ENCODE measurements at regions not wholly inside any gene's neighbourhood (a gene's known extent, or its start where the extent isn't known, plus 50 kb on each side); places are given as distances from the start of the nearest gene placed in this dataset.

DNA sequence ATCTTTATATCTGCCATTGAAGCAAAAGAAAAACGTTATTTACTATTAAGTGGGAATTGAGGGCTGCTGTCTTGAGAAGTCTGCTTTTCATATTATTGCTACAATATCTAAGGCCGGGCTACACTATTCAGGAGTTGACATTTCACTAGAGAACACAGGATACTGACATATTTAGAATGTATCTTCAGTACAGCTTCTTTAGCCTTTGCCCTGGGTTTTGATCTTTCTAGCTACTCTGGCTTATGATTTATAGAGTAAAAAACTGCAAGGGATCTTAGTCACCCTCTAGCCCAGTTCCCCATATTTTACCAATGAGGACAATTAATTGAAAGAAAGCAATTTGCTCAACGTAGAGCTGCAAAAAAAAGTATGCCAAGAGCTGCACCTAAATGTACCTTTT is 307.4 kb upstream of the DPPA4 start:
- TF ChIP-seq, protein P1, sequence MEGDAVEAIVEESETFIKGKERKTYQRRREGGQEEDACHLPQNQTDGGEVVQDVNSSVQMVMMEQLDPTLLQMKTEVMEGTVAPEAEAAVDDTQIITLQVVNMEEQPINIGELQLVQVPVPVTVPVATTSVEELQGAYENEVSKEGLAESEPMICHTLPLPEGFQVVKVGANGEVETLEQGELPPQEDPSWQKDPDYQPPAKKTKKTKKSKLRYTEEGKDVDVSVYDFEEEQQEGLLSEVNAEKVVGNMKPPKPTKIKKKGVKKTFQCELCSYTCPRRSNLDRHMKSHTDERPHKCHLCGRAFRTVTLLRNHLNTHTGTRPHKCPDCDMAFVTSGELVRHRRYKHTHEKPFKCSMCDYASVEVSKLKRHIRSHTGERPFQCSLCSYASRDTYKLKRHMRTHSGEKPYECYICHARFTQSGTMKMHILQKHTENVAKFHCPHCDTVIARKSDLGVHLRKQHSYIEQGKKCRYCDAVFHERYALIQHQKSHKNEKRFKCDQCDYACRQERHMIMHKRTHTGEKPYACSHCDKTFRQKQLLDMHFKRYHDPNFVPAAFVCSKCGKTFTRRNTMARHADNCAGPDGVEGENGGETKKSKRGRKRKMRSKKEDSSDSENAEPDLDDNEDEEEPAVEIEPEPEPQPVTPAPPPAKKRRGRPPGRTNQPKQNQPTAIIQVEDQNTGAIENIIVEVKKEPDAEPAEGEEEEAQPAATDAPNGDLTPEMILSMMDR (IDR thresholded peaks at IDR 0.05; ENCODE audit: insufficient read depth, low read depth, low read length), result no peak

DNA sequence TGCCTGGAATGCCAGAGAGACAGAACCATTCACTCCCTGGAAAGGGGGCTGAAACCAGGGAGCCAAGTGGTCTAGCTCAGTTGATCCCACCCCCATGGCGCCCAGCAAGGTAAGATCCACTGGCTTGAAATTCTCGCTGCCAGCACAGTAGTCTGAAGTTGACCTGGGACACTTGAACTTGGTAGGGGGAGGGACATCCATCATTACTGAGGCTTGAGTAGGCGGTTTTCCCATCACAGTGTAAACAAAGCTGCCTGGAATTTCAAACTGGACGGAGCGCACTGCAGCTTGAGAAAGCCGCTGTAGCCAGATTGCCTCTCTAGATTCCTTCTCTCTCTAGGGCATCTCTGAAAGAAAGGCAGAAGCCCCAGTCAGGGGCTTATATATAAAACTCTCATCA is 310.7 kb upstream of the DPPA4 start:
- TF ChIP-seq, protein P1 (IDR thresholded peaks at IDR 0.05; ENCODE audit: insufficient read depth, low read depth, low read length), result no peak
- DNase-seq (ENCODE audit: low read depth), result no peak

More for the DNA sequence above, 307.4 kb upstream of the DPPA4 start:
- no peak overlapping the region for H3K4me3 ChIP-seq (ENCODE audit: low read depth, low read length)
- no peak for DNase-seq (ENCODE audit: low read depth)

DNA sequence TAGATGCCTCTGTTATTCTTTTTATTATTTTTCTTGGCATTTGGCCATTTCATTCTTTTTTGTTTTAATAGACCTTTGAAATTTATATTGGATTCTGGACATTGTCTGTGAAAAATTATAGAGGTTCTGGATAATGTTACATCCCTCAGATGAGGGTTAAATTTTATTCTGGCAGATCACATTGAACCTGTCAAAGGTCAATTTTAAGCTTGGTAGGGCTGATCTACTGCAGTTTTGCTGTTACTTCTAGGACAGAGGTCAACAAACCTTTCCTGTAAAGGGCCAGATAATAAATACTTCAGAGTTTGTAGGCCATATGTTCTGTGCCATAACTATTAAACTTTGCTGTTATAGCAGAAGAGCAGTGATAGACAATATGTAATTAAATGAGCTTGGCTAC is 318.9 kb upstream of the DPPA4 start:
- DNase-seq (ENCODE audit: low read depth), result no peak
- TF ChIP-seq, protein P1 (IDR thresholded peaks at IDR 0.05; ENCODE audit: insufficient read depth, low read depth, low read length), result no peak
- no peak overlapping the region for H3K4me3 ChIP-seq (ENCODE audit: low read depth, low read length)

More for the DNA sequence above, 310.7 kb upstream of the DPPA4 start:
- H3K4me3 ChIP-seq (ENCODE audit: low read depth, low read length), result no peak overlapping the region

DNA sequence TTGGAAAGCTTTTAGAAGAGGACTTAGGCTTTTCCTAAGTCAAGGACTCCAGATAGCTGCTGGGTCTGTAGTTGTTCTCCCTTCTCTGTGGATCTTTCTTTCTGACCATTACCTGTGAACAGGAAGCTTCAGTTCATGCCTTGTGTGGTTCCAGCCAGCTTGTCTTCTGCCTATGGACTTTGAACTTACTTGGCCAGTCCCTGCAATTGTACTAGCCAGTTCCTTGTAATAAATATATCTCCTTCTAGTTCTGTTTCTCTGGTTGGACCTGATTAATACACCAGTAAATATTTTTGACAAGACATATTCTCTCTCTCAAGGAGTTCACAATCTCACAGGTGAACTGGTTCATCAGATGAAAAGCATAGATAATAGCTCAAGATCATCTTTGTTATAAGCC is 341.3 kb upstream of the DPPA4 start:
- TF ChIP-seq, protein P1 (IDR thresholded peaks at IDR 0.05; ENCODE audit: insufficient read depth, low read depth, low read length), result no peak
- H3K4me3 ChIP-seq (ENCODE audit: low read depth, low read length), result no peak overlapping the region
- no peak for DNase-seq (ENCODE audit: low read depth)

DNA sequence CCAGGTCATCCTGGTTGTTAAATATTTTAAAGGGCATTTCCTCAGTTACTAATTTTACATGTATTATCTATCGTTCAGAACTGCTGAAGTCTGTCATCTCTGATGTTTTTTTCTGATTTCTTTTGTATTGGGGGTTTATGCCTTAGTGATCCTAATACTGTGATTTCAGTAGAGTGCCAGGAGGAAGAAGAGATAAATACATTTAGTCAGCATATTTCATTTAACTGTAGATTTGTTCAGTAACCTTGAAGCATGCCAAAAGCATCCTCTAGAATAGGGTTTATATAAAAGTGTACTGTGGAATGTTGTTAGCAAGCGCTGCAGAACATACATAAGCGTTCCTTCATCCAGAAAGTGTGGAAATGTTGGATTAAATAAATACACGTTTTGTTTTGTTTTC is 342.3 kb upstream of the DPPA4 start:
- no peak overlapping the region for H3K4me3 ChIP-seq (ENCODE audit: low read depth, low read length)
- no peak for DNase-seq (ENCODE audit: low read depth)
- TF ChIP-seq, protein P1 (IDR thresholded peaks at IDR 0.05; ENCODE audit: insufficient read depth, low read depth, low read length), result no peak

DNA sequence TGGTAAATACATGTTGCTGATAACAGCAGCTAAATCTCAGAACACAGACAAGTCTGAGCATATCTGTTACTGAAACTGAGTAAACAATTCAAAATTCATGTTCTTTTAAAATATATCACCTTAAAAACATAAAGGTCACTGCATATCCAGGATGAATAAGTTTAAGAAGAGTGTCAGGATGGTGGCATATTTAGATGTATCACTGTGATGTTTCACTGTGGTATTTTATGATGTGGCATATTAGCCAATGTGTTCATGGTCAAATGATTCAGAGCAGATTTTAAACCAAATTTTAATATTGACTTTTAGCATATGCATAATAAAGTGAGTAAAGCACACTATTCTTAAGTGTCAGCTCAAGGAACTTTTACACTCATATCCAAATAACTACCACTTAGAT is 346.4 kb upstream of the DPPA4 start:
- DNase-seq (ENCODE audit: low read depth), result no peak
- no peak overlapping the region for H3K4me3 ChIP-seq (ENCODE audit: low read depth, low read length)
- TF ChIP-seq, protein P1 (IDR thresholded peaks at IDR 0.05; ENCODE audit: insufficient read depth, low read depth, low read length), result no peak
